SK-N-MC (cell line): ENCODE measurements at regions not wholly inside any gene's neighbourhood (a gene's known extent, or its start where the extent isn't known, plus 50 kb on each side); places are given as distances from the start of the nearest gene placed in this dataset.
"Not testable (repeated sequence)": the region's sequence is repeated elsewhere in the genome, so short reads cannot be mapped to it uniquely, and the experiment has no call there.

Experiments
- DNase-seq: peaks from one replicate; pipeline ENCODE4 v3.0.0-alpha.2; 2011; ENCODE audit warnings: low read depth, low spot score
- H3K27ac ChIP-seq: fragments of 200-600 bp; sonication (generic); 2 replicates; pipeline ENCODE4 v1.5.1; 2016; ENCODE audit warnings: mixed run types
- H3K36me3 ChIP-seq: fragments of 200-600 bp; sonication (generic); 2 replicates; pipeline ENCODE4 v1.6.1; 2017; ENCODE audit warnings: antibody characterized with exemption, low read length, mixed read lengths; ENCODE audit not compliant: insufficient read depth
- H3K4me3 ChIP-seq: fragments of 200-600 bp; sonication (generic); 2 replicates; pipeline ENCODE4 v1.5.1; 2016
- H3K9ac ChIP-seq: fragments of 200-600 bp; sonication (generic); 2 replicates; pipeline ENCODE4 v1.8.0; 2017; ENCODE audit warnings: mixed run types, mixed read lengths; ENCODE audit not compliant: insufficient read length
- H3K9me3 ChIP-seq: fragments of 200-600 bp; sonication (generic); 2 replicates; pipeline ENCODE4 v1.6.1; 2017; ENCODE audit warnings: low read depth, mild to moderate bottlenecking, antibody characterized with exemption, low read length, moderate library complexity, mixed read lengths
- EZH2 ChIP-seq: fragments of 200-600 bp; sonication (generic); IDR thresholded peaks from one replicate; pipeline ENCODE4 v1.6.1; 2017; ENCODE audit warnings: antibody characterized with exemption
- FOXP2 ChIP-seq: optimal IDR thresholded peaks from 2 replicates; pipeline ENCODE3; 2011; ENCODE audit warnings: mild to moderate bottlenecking, moderate library complexity; ENCODE audit not compliant: insufficient read depth; ENCODE audit errors: extremely low read length, control extremely low read depth
- POLR2AphosphoS5 ChIP-seq: IDR thresholded peaks from 2 replicates; pipeline ENCODE4 v1.6.1; 2012; ENCODE audit warnings: mild to moderate bottlenecking, low read depth, low read length, borderline replicate concordance

- TF ChIP-seq FOXP2 (no peak), POLR2AphosphoS5 (no peak), EZH2 (no peak)
- H3K27ac ChIP-seq, result no peak overlapping the region
- no peak overlapping the region for H3K4me3 ChIP-seq
- no peak overlapping the region for H3K9ac ChIP-seq
- no peaks in the 10 kb centered on the region for H3K36me3 ChIP-seq
- no peak for DNase-seq
- H3K9me3 ChIP-seq, result no peaks in the 10 kb centered on the region
These were observed 107.1 kb downstream of the DACT1 start for GRCh38 chr14:58744801-58745394.

GRCh38 chr14:58746261-58746660 lies 108.5 kb downstream of the DACT1 start:
- TF ChIP-seq FOXP2, result no peak
- no peak for TF ChIP-seq POLR2AphosphoS5
- no peak for TF ChIP-seq EZH2
- no peak overlapping the region for H3K27ac ChIP-seq
- H3K4me3 ChIP-seq, result no peak overlapping the region
- no peaks in the 10 kb centered on the region for H3K9me3 ChIP-seq
- no peak for DNase-seq
- no peaks in the 10 kb centered on the region for H3K36me3 ChIP-seq
- H3K9ac ChIP-seq, result no peak overlapping the region

DNA sequence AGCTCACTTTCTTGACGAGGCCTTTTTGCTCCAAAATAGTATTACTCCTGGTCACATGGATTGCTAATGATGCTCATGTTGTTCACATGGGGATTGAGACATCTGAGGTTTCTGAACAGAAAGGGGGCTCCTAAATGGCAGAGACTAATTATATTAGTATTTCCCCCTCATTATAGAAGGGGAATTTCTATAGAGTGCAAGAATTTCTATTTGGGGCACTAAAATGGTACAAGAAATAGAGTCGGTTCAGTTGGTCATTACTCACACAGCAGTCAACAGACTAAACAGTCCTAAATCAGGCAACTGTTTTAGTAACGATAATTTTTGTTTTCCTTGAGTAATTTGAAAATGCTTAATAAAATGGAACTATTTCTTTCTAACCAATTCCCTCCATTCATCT lies 108.9 kb downstream of the DACT1 start:
- Histone ChIP-seq H3K27ac (no peak overlapping the region), H3K9me3 (no peaks in the 10 kb centered on the region), H3K4me3 (no peak overlapping the region), H3K36me3 (no peaks in the 10 kb centered on the region), H3K9ac (no peak overlapping the region)
- TF ChIP-seq EZH2, result no peak
- TF ChIP-seq POLR2AphosphoS5, result no peak
- TF ChIP-seq FOXP2, result no peak
- no peak for DNase-seq

DNA sequence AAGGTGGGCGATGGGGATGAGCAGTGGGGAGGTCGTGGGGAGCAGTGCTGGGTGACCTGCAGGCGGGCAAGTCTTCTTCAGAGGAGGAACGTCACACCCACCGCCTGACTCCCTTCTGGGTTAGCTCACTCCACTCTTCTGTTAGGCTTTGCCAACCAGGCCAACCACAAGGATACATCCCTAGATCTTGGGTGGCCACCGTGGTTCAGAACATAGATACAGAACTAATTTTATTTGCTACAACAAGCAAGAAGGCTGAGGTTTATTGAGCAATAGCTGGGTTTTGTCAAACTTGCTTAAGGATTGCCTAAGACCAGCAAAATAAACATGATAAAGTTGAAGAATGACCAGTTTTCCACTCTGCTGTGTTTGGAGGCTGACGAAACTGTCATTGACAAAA lies 109.4 kb downstream of the DACT1 start:
- no peaks in the 10 kb centered on the region for H3K36me3 ChIP-seq
- no peak overlapping the region for H3K9ac ChIP-seq
- DNase-seq, result no peak
- no peaks in the 10 kb centered on the region for H3K9me3 ChIP-seq
- no peak overlapping the region for H3K4me3 ChIP-seq
- TF ChIP-seq EZH2 (no peak), FOXP2 (no peak), POLR2AphosphoS5 (no peak)
- H3K27ac ChIP-seq, result no peak overlapping the region

DNA sequence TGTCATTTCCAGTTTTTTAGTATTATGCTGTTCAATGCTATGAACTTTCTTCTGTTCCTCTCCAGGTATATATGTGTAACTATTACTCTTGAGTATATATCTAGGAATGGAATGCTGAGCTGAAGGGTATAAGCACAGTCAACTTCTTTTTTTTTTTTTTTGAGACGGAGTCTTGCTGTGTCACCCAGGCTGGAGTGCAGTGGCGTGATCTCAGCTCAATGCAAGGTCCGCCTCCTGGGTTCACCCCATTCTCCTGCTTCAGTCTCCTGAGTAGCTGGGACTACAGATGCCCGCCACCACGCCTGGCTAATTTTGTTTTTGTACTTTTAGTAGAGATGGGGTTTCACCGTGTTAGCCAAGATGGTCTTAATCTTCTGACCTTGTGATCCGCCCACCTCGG lies 110.5 kb downstream of the DACT1 start:
- not testable (repeated sequence) for H3K27ac ChIP-seq, H3K9ac ChIP-seq, H3K9me3 ChIP-seq, H3K36me3 ChIP-seq, DNase-seq, H3K4me3 ChIP-seq

DNA sequence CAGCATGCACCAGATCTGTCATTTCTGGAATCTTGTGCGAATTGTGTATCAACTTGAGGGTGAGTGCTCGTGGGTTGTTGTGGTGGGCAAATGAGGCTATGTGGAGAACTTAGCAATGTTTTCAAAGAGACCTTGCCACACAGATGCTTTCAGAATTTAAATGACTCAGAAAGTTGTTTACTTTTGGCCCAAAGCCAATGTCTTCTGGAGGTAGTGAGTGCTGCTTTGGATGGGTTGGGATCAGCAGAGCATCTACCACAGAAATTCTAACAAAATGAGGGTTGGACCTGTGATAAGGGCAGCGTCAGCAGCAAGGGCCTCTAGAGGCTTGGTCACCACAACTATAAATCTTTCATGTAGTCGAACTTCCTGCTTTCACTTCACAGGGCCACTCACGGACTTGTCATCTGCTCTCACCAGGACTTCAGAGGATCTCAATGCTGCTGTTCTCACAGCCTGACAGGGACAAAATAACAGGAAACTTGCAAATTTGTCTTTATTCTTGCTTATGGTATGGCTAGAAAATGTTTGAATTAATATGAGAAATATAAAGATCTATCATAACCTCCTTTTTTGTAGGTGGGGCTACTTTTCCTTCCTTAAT lies 111.4 kb downstream of the DACT1 start:
- DNase-seq, result no peak
- TF ChIP-seq FOXP2 (no peak), EZH2 (no peak), POLR2AphosphoS5 (no peak)
- H3K27ac ChIP-seq, result no peak overlapping the region
- no peak overlapping the region for H3K4me3 ChIP-seq
- H3K36me3 ChIP-seq, result no peaks in the 10 kb centered on the region
- no peaks in the 10 kb centered on the region for H3K9me3 ChIP-seq
- H3K9ac ChIP-seq, result no peak overlapping the region

DNA sequence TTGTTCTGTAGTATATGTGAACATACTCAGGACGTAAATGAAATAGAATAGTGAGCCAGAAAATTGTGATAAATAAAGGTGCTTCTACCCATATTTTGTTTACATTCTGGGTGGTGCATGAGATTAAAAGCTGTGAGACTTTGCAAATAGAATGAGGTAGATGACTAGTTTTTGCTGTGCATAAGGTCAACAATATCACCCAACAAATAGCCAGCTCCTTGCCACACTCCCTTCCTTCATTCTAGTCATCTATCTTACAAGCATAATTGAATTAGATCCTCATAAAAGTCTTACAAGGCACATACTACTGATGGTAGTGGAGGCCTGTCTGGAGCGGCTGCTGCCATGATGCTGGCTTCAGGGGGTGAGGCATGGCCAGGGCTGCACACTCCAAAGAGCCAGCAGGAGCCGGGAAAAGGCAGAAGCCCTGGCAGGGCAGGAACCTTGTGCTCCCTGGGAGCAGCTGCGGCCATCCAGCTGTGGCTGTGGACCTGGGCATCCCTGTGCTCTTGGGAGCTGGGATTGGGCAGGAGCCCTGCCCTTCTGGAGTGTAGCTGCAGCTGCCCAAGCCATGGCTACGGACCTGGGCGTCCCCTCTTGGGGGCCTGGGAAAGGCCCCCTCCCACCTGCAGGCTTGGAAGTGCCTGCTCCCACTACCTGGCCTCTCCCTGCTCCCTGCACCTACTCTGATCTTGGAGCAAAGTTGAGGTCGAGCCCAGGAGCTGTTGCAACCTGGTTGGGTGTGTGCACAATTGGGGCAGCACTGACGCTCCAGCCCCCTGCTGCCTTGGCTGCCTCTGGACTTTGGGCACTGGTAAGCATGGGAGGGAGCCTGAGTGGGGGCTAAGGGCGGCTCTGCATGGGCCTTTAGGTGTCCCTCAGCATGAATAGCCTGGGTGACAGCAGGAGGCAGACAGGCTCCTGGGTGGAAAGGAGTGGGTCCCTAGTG lies 112.8 kb downstream of the DACT1 start:
- TF ChIP-seq POLR2AphosphoS5 (no peak), FOXP2 (no peak), EZH2 (no peak)
- Histone ChIP-seq H3K27ac (no peak overlapping the region), H3K9ac (no peak overlapping the region), H3K9me3 (no peaks in the 10 kb centered on the region), H3K4me3 (no peak overlapping the region), H3K36me3 (no peaks in the 10 kb centered on the region)
- DNase-seq, result no peak

- DNase-seq, result no peak
- no peak overlapping the region for H3K27ac ChIP-seq
- no peaks in the 10 kb centered on the region for H3K9me3 ChIP-seq
- H3K4me3 ChIP-seq, result no peak overlapping the region
- no peak overlapping the region for H3K9ac ChIP-seq
- no peaks in the 10 kb centered on the region for H3K36me3 ChIP-seq
- TF ChIP-seq FOXP2 (no peak), EZH2 (no peak), POLR2AphosphoS5 (no peak)
These were observed 114.0 kb downstream of the DACT1 start for GRCh38 chr14:58751788-58752187.

- no peak for DNase-seq
- Histone ChIP-seq H3K9ac (no peak overlapping the region), H3K36me3 (no peaks in the 10 kb centered on the region), H3K9me3 (no peaks in the 10 kb centered on the region), H3K4me3 (no peak overlapping the region), H3K27ac (no peak overlapping the region)
- TF ChIP-seq EZH2 (no peak), FOXP2 (no peak), POLR2AphosphoS5 (no peak)
These were observed 114.5 kb downstream of the DACT1 start for GRCh38 chr14:58752289-58752688.
